Lung (tissue), 11 donors: ENCODE measurements at regions not wholly inside any gene's neighbourhood (a gene's known extent, or its start where the extent isn't known, plus 50 kb on each side); places are given as distances from the start of the nearest gene placed in this dataset.
A peak's percentile ranks its signal among the peaks of the same experiment; 100 is the strongest.

ENCODE experiments used
- ATAC-seq: fragments of 200-7000 bp; cut with Tn5 transposase; one replicate; pipeline ENCODE4 v1.9.1; 2020; ENCODE audit warnings: moderate number of reproducible peaks; ENCODE audit not compliant: insufficient read depth, low FRiP score
- DNase-seq, 3 donors: peaks; one replicate each; pipeline ENCODE4 v3.0.0-alpha.2; 2013 to 2017
- H3K27ac ChIP-seq, 2 donors: one replicate each; pipeline ENCODE4 v1.5.1; 2013; ENCODE audit warnings: mild to moderate bottlenecking in 2 of 2, moderate library complexity in 2 of 2, control low read depth in 1 of 2, inconsistent platforms in 1 of 2, low read depth in 1 of 2, low read length in 1 of 2
- H3K27me3 ChIP-seq, 3 donors: one replicate each; pipeline ENCODE4 v1.5.1; 2013; ENCODE audit warnings: low read length in 2 of 3; ENCODE audit not compliant: control insufficient read depth in 3 of 3, insufficient read depth in 3 of 3
- H3K36me3 ChIP-seq, 4 donors: one replicate each; pipeline ENCODE4 v1.5.1; 2013; ENCODE audit warnings: low read length in 4 of 4, mild to moderate bottlenecking in 1 of 4, moderate library complexity in 1 of 4; ENCODE audit not compliant: control insufficient read depth in 4 of 4, insufficient read depth in 4 of 4
- H3K4me1 ChIP-seq, 5 donors: one replicate each; pipeline ENCODE4 v1.5.1; 2013; ENCODE audit warnings: low read length in 5 of 5, mild to moderate bottlenecking in 2 of 5, moderate library complexity in 1 of 5; ENCODE audit not compliant: control insufficient read depth in 5 of 5, insufficient read depth in 5 of 5
- H3K4me3 ChIP-seq: one replicate; pipeline ENCODE4 v1.5.1; 2013; ENCODE audit warnings: mild to moderate bottlenecking, control low read depth, moderate library complexity
- H3K9ac ChIP-seq, 2 donors: one replicate each; pipeline ENCODE4 v1.5.1; 2013; ENCODE audit warnings: low read length in 2 of 2, control low read depth in 1 of 2; ENCODE audit not compliant: insufficient read depth in 1 of 2
- H3K9me3 ChIP-seq, 4 donors: one replicate each; pipeline ENCODE4 v1.5.1; 2013; ENCODE audit warnings: low read length in 3 of 4, mild to moderate bottlenecking in 1 of 4, moderate library complexity in 1 of 4; ENCODE audit not compliant: control insufficient read depth in 4 of 4, insufficient read depth in 3 of 4
- CTCF ChIP-seq: IDR thresholded peaks from 2 replicates; pipeline ENCODE4 v1.5.1; 2012; ENCODE audit warnings: mild to moderate bottlenecking; ENCODE audit errors: control extremely low read depth, extremely low read depth
- WGBS, 2 donors: extraction: QIAGEN DNeasy Blood & Tissue Kit; methylation state at CpG; one replicate each; pipeline ENCODE4 v1.1.7; 2013; 5-methylcytosine and 5-hydroxymethylcytosine counted together
- donor health status: control.
- donor health status: control.
- donor health status: Bipolar disorder and iron deficiency.
- donor health status: healthy.
- donor health status: DM: yes; HTN: yes; CAD: no.

- peak overlapping the region in 1 of 2 donors; percentile 11 for H3K27ac ChIP-seq
- H3K9me3 ChIP-seq, result peaks cover 0 to 1% (median 0%) of the 10 kb centered on the region in 4 donors
- H3K4me3 ChIP-seq, result no peak overlapping the region
- DNase-seq (peak in 2 of 3 donors; percentile 22 to 80), ATAC-seq (no peak)
- H3K4me1 ChIP-seq, result peaks cover 5 to 96% (median 27%) of the 10 kb centered on the region in 5 donors
- H3K27me3 ChIP-seq, result peaks cover 0 to 6% (median 3%) of the 10 kb centered on the region in 3 donors
- peak overlapping the region in 1 of 2 donors; percentile 24 for H3K9ac ChIP-seq
- no peaks in the 10 kb centered on the region for H3K36me3 ChIP-seq
- 60 to 77% methylated on average over 8 of the region's 8 CpGs for WGBS, 2 donors
- no peak for TF ChIP-seq CTCF
Measured at GRCh38 chr7:25850735-25851134, 301.3 kb upstream of the NFE2L3 start.

- H3K4me3 ChIP-seq, result no peak overlapping the region
- WGBS, 2 donors, result 38 to 40% methylated on average over 33 of the region's 33 CpGs
- H3K27ac ChIP-seq, result peak overlapping the region in 1 of 2 donors; percentile 37
- peak; percentile 50 for TF ChIP-seq CTCF
- peaks cover 0 to 15% (median 12%) of the 10 kb centered on the region in 3 donors for H3K27me3 ChIP-seq
- peak overlapping the region in 1 of 2 donors; percentile 50 for H3K9ac ChIP-seq
- DNase-seq (peak; percentile 90 to 96 (median 96)), ATAC-seq (peak; percentile 80)
- peaks cover 0 to 1% (median 0%) of the 10 kb centered on the region in 4 donors for H3K9me3 ChIP-seq
- H3K4me1 ChIP-seq, result peaks cover 5 to 96% (median 23%) of the 10 kb centered on the region in 5 donors
- H3K36me3 ChIP-seq, result no peaks in the 10 kb centered on the region
Measured at GRCh38 chr7:25851332-25852210, 300.4 kb upstream of the NFE2L3 start.

GRCh38 chr7:25852211-25852938 lies 299.6 kb upstream of the NFE2L3 start:
- peak overlapping the region in 1 of 2 donors; percentile 37 for H3K27ac ChIP-seq
- DNase-seq (peak; percentile 72 to 87 (median 78)), ATAC-seq (no peak)
- WGBS, 2 donors, result 4 to 10% methylated on average over 69 to 70 of the region's 70 CpGs
- no peak for TF ChIP-seq CTCF
- no peaks in the 10 kb centered on the region for H3K36me3 ChIP-seq
- peaks cover under 1 to 90% (median 18%) of the 10 kb centered on the region in 5 donors for H3K4me1 ChIP-seq
- H3K9me3 ChIP-seq, result peaks cover 0 to 1% (median 0%) of the 10 kb centered on the region in 4 donors
- H3K9ac ChIP-seq, result peak overlapping the region in 1 of 2 donors; percentile 50
- peaks cover 0 to 17% (median 16%) of the 10 kb centered on the region in 3 donors for H3K27me3 ChIP-seq
- H3K4me3 ChIP-seq, result no peak overlapping the region
